Inflammatory macrophage treated with lipopolysaccharide for 1 hour (primary cell): ENCODE measurements at regions not wholly inside any gene's neighbourhood (a gene's known extent, or its start where the extent isn't known, plus 50 kb on each side); places are given as distances from the start of the nearest gene placed in this dataset.

Source experiments
- DNase-seq, 2 donors: peaks; one replicate each; pipeline ENCODE4 v3.0.0-alpha.2; 2020 to 2022

- DNase-seq: no peak
These were observed 107.3 kb upstream of the APC start for GRCh38 chr5:112630246-112631009.

DNA sequence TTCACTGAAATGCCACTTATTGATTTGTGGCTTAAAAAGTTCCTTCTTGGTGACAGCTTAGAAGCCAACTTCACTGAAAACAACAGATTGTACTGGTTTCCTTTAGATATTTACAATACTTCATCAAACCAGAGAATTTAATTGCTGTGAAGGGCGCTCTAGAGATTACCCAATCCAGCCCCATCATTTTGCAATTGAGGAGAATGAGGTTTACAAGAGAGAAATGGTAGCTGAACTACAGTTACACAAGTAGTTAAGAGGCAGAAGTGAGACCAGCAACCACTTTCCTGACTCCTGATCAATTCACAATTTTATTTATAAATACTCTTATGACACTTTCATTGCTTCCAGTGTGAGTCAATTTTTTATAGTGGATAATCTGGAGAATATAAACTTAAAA lies 103.5 kb upstream of the APC start:
- peak; percentile 31 to 62 for DNase-seq

- DNase-seq: no peak
These were observed 102.9 kb upstream of the APC start for GRCh38 chr5:112634796-112635195.

GRCh38 chr5:112635276-112635675 lies 102.4 kb upstream of the APC start:
- DNase-seq: no peak

- no peak for DNase-seq
These were observed 101.6 kb upstream of the APC start for GRCh38 chr5:112635771-112636731.

- no peak for DNase-seq
These were observed 100.9 kb upstream of the APC start for GRCh38 chr5:112636751-112637150.

- DNase-seq: no peak
These were observed 100.3 kb upstream of the APC start for GRCh38 chr5:112637343-112637742.

GRCh38 chr5:112640546-112640945 lies 97.1 kb upstream of the APC start:
- no peak for DNase-seq

GRCh38 chr5:112641515-112642110 lies 96.1 kb upstream of the APC start:
- peak in 1 of 2 donors; percentile 2 for DNase-seq

GRCh38 chr5:112642885-112643284 lies 94.8 kb upstream of the APC start:
- DNase-seq: no peak

DNA sequence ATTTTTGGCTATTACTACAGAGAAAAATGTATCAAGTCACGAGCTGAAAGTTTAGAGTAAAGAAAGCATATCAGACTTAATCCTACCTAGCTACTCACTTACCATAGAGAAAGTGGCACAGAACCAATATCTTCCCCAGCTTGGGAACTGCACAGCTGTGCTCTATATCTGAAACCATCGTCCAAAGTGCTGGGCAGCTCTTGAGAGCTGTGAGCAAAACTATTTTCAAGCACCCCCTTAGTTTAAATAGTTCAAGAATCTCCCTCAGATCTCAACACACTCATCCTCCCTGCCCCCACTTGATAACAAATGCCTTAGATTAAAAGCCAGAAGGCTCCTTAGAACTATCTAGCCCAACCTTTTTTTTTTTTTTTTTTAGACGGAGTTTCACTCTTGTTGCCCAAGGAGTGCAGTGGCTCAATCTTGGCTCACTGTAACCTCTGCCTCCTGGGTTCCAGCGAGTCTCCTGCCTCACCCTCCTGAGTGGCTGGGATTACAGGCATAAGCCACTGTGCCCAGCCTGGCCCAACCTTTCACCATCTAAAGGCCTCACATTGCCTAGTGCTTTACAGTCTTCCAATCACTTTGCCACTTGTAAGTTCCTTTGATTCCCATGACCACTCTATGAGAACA lies 94.2 kb upstream of the APC start:
- no peak for DNase-seq

DNA sequence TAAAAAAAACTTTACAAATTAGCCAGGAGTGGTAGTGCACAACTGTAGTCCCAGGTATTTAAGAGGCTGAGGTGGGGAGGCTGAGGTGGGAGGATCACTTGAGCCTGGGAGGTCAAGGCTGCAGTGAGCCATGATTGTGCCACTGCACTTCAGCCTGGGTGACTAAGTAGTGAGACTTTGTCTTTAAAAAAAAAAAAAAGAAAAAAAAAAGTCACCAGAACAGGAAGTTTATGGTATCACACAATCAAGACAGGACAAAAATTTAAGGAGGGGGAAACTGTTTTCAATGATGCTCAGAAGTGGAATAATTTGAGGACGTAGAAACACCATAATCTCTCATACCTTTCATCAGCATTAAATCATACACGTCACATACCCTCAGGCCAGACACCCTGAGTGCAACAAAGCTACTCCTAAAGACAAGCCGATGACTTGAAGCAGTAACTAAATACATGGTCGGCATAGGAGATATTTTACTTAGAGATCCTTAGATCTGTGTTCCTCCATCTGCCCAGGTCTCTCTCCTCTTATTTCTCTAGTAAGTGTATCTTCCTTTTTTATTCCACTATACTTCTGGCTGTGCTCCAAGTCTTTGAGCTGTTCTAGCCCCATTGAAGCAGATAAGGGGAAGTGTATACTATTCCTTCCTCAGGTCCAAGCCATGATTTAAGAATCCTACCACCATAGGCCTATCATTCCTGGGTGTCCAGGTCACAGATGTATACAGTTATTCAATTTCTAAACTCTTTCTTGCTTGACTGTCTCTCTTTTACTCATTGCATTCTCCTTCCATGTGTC lies 91.3 kb upstream of the APC start:
- DNase-seq: peak; percentile 5 to 8

GRCh38 chr5:112647428-112647827 lies 90.3 kb upstream of the APC start:
- no peak for DNase-seq

GRCh38 chr5:112648264-112648663 lies 89.4 kb upstream of the APC start:
- no peak for DNase-seq

DNA sequence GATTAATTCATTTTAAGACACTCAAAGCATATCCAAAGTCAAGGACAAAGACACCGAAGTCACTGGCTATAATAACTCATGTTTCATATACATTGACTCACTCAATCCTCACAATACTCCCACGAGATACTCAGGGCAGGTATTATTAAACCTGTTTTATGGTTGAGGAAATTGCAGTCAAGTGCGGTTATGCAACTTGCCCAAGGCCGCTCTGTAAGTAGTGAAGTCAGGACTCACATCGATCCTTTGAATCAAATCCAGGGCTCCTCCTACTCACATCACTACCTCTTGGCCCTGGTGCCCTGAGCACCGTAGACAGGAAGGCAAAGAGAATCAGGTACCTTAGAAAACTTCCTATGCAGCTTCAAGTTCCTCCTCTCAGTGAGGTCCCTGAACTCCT lies 87.8 kb upstream of the APC start:
- DNase-seq: no peak

DNA sequence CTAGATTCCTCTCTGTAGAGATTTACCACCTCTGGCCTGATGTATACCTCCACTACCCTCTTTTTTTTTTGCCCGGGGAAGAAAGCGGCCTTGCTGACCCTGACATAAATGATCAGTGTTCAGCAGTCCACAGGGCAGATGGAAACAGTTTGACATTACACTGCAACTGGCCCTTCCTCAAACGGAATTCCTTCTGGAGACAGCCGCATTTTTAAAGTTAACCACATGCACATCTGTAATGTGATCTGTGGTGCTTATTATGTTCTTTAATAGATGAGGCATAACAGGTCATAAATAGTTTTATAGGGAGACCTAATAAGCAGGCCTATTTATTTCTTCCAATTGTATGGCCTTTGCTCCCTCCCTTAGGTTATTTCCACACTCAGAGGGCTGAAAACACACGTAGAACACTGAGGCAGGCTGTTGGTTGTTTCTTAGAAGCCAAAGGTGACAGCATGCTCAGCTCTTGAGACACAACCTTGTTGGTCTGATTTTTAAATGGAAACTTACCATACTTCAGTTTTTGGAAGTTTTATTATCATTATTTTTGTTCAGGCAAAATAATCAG lies 84.0 kb upstream of the APC start:
- no peak for DNase-seq

DNA sequence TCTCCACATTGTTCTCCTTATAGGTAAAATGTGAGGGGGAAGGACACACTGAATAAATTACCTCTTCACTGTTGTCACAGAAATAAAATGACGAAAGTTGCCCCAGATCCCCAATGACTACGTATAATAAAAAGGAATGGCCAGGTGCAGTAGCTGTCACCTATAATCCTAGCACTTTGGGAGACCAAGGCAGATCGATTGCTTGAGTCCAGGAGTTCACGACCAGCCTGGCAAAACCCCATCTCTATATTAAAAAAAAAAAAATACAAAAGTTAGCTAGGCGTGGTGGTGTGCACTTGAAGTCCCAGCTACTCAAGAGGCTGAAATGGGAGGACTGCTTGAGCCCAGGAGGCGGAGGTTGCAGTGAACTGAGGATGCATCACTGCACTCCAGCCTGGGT lies 82.2 kb upstream of the APC start:
- DNase-seq: no peak

- DNase-seq: no peak
These were observed 81.2 kb upstream of the APC start for GRCh38 chr5:112656451-112656850.

DNA sequence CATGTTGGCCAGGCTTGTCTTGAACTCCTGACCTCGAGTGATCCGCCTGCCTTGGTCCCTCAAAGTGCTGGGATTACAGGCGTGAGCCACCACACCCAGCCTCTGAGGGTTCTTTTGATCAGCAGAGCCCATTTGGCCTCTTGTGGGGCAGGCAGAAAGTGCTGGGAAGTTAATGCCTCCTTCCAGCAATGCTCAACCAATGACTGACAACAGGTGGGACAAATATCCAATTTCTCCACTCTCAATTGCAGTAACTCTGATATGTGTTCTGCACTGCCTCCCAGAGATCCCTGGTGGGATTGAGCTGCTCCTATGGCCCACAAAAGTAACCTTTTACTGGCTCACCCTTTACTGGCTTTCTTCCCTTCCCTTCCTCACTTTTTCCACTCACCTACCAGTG lies 79.9 kb upstream of the APC start:
- DNase-seq: no peak

- no peak for DNase-seq
These were observed 77.3 kb upstream of the APC start for GRCh38 chr5:112660359-112660758.

GRCh38 chr5:112663146-112663545 lies 74.5 kb upstream of the APC start:
- DNase-seq: peak; percentile 15 to 74

DNA sequence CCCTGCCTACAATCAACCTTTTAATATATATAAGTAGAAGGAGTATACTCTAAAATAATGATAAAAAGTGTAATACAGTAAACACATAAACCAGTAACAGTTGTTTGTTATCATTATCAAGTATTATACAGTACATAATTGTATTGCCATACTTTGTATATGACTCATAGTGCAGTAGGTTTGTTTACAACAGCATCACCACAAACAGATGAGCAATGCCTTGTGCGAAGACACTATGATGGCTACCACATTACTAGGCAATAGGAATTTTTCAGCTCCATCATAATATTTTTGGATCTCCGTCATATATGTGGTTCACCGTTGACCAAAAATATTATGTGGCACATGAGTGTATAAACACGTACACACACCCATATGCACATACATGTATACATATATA lies 69.7 kb upstream of the APC start:
- no peak for DNase-seq
